Hepatocyte (in vitro differentiated cells): ENCODE measurements at regions not wholly inside any gene's neighbourhood (a gene's known extent, or its start where the extent isn't known, plus 50 kb on each side); places are given as distances from the start of the nearest gene placed in this dataset.

Source experiments
- EZH2 ChIP-seq: fragments of 200-600 bp; sonication (generic); IDR thresholded peaks from 2 replicates; pipeline ENCODE4 v1.6.1; 2016; ENCODE audit warnings: antibody characterized with exemption, mild to moderate bottlenecking, borderline replicate concordance
- EZH2phosphoT487 ChIP-seq: fragments of 200-600 bp; sonication (generic); IDR thresholded peaks from one replicate; pipeline ENCODE4 v1.6.1; 2018; ENCODE audit warnings: antibody characterized with exemption, mild to moderate bottlenecking, low read depth, moderate library complexity; ENCODE audit not compliant: unreplicated experiment, severe bottlenecking
- TF ChIP-seq, protein P1 (sequence below): fragments of 200-600 bp; sonication (generic); IDR thresholded peaks from 2 replicates; pipeline ENCODE4 v1.5.1; 2016; ENCODE audit warnings: antibody characterized with exemption, mild to moderate bottlenecking; ENCODE audit not compliant: poor library complexity

DNA sequence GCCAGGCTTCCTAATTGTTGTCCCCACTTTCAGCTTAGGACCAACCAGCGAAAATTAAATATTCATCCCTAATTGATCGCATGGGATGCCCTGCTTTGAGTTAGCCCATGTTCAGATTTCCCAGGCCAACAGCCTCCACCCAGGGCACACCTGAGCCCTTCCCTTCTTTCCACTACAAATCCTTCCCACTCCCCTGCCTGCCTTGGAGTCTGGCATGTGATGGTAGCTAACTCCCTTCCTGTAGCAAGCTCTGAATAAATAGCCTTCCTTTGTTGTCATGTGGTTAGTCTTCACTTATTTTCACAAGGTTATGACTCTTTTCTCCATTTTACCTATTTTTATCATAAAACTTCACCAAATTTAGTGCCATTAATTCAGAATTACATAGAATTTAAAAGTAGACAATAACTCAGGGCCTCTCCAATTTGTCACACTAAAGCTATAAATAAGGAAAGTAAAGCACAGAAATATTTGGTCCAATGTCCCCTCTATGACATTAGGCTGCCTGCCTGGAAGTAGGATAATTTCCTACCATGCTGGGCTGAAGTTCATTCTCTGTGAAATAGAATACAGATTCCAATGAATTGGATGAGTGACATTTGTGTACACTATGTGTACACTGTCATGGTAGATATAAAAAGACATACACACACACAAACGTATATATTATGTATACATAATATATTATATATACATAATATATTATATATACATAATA lies 166.4 kb upstream of the CPEB2 start:
- TF ChIP-seq, protein P1, sequence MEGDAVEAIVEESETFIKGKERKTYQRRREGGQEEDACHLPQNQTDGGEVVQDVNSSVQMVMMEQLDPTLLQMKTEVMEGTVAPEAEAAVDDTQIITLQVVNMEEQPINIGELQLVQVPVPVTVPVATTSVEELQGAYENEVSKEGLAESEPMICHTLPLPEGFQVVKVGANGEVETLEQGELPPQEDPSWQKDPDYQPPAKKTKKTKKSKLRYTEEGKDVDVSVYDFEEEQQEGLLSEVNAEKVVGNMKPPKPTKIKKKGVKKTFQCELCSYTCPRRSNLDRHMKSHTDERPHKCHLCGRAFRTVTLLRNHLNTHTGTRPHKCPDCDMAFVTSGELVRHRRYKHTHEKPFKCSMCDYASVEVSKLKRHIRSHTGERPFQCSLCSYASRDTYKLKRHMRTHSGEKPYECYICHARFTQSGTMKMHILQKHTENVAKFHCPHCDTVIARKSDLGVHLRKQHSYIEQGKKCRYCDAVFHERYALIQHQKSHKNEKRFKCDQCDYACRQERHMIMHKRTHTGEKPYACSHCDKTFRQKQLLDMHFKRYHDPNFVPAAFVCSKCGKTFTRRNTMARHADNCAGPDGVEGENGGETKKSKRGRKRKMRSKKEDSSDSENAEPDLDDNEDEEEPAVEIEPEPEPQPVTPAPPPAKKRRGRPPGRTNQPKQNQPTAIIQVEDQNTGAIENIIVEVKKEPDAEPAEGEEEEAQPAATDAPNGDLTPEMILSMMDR: no peak
- TF ChIP-seq EZH2: no peak
- TF ChIP-seq EZH2phosphoT487: no peak
